Breast epithelium (tissue), 3 donors: ENCODE measurements at regions not wholly inside any gene's neighbourhood (a gene's known extent, or its start where the extent isn't known, plus 50 kb on each side); places are given as distances from the start of the nearest gene placed in this dataset.

Experiments used
- POLR2A ChIP-seq: fragments of 450-650 bp; IDR thresholded peaks from one replicate; pipeline ENCODE4 v1.6.1; 2016; ENCODE audit warnings: antibody characterized with exemption, mild to moderate bottlenecking, moderate library complexity
- TF ChIP-seq, protein P1 (sequence below), 3 donors: fragments of 450-650 bp; IDR thresholded peaks; one replicate each; pipeline ENCODE4 v1.5.1; 2016 to 2017; ENCODE audit warnings: antibody characterized with exemption in 3 of 3, mild to moderate bottlenecking in 3 of 3, moderate library complexity in 3 of 3

DNA sequence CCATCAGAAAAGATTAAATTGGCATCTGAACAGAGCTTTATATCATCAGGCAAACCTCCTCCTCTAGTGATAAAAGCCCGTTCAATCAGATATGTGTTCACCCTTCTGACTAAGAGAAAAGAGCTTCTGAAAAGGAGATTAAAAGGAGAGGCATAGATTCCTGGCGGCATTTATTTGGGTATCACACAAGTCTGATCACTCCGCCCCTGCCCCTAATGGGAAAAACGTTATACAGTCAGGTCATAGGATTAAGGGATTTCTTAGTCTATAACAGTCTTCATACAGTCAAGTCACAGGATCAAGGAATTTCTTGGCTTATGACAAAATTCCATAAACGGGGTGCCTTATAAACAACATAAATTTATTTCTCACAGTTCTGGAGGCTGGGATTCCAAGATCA lies 295.4 kb upstream of the SATB1 start:
- no peak for TF ChIP-seq POLR2A
- TF ChIP-seq, protein P1, sequence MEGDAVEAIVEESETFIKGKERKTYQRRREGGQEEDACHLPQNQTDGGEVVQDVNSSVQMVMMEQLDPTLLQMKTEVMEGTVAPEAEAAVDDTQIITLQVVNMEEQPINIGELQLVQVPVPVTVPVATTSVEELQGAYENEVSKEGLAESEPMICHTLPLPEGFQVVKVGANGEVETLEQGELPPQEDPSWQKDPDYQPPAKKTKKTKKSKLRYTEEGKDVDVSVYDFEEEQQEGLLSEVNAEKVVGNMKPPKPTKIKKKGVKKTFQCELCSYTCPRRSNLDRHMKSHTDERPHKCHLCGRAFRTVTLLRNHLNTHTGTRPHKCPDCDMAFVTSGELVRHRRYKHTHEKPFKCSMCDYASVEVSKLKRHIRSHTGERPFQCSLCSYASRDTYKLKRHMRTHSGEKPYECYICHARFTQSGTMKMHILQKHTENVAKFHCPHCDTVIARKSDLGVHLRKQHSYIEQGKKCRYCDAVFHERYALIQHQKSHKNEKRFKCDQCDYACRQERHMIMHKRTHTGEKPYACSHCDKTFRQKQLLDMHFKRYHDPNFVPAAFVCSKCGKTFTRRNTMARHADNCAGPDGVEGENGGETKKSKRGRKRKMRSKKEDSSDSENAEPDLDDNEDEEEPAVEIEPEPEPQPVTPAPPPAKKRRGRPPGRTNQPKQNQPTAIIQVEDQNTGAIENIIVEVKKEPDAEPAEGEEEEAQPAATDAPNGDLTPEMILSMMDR (IDR thresholded peaks at IDR 0.05): no peak
